Right atrium auricular region (tissue), 2 donors: ENCODE measurements at regions not wholly inside any gene's neighbourhood (a gene's known extent, or its start where the extent isn't known, plus 50 kb on each side); places are given as distances from the start of the nearest gene placed in this dataset.

Experiments used
- DNase-seq: peaks from one replicate; pipeline ENCODE4 v3.0.0-alpha.2; 2019; ENCODE audit warnings: low spot score
- H3K27ac ChIP-seq, 2 donors: fragments of 200-600 bp; sonication (generic); 1 replicate in 1 of 2; 2 replicates in 1 of 2; pipeline ENCODE4 v1.5.1; 2016 to 2019
- H3K27me3 ChIP-seq, 2 donors: fragments of 200-600 bp; sonication (generic); one replicate each; pipeline versions ENCODE4 v1.5.1 to v1.6.0; 2017 to 2019
- H3K36me3 ChIP-seq: fragments of 200-600 bp; sonication (generic); one replicate; pipeline ENCODE4 v1.5.1; 2016
- H3K4me1 ChIP-seq, 2 donors: fragments of 200-600 bp; sonication (generic); one replicate each; pipeline versions ENCODE4 v1.5.1 to v1.6.0; 2017 to 2019
- H3K4me3 ChIP-seq, 2 donors: fragments of 200-600 bp; sonication (generic); 1 replicate in 1 of 2; 2 replicates in 1 of 2; pipeline ENCODE4 v1.5.1; 2017 to 2019; ENCODE audit warnings: mild to moderate bottlenecking in 1 of 2, moderate library complexity in 1 of 2
- H3K9me3 ChIP-seq, 2 donors: fragments of 200-600 bp; sonication (generic); one replicate each; pipeline ENCODE4 v1.5.1; 2019
- CTCF ChIP-seq, 2 donors: fragments of 200-600 bp; sonication (generic); IDR thresholded peaks; one replicate each; pipeline ENCODE4 v1.5.1; 2019; ENCODE audit warnings: antibody characterized with exemption in 2 of 2

DNA sequence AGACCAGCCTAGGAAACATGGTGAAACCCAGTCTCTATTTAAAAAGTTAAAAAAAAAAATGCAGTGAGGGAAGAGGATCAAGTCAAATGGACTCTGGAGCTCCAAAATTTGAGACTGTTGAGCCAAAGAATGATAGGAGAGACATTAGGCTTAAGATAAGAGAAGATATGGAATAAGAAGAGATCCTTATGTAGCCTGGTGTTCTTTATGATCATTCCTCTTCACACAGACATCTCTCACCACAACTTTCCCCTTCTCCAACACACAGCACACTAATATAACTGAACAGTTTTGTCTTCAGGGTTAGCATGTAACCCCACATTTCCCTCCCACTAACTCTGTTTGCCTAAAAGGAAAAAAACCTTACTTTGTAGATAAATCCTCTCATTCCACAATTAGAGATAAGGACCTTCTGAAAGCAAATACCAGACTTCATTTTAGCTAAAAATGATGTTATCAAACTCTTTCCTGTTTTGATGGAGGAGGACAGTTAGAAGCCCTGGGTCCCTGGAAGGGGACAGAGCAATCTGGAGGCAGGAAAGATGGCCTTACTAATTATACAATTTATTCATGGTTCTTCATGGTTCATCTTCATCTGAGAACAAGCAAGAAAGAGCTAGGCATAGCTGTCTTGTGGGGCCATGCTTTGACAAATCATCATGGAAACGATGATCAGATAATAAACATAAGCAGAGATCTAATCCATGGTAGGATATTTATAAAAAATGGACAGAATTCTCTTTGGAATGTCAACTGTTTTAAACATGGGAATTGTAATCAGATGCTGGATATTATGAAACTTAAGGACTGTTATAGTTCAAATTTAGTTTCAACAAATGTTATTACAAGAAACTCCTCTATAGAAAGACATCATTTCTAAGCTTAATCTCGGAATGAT is 96.7 kb upstream of the S1PR1 start:
- no peak for DNase-seq
- Histone ChIP-seq H3K4me3 (no peak overlapping the region), H3K27me3 (no peaks in the 10 kb centered on the region), H3K36me3 (no peaks in the 10 kb centered on the region), H3K27ac (no peak overlapping the region), H3K9me3 (no peaks in the 10 kb centered on the region), H3K4me1 (peaks cover 0 to 36% of the 10 kb centered on the region in 2 donors)
- no peak for TF ChIP-seq CTCF (IDR thresholded peaks at IDR 0.05)

- DNase-seq: no peak
- H3K36me3 ChIP-seq: no peaks in the 10 kb centered on the region
- H3K4me3 ChIP-seq: no peak overlapping the region
- no peaks in the 10 kb centered on the region for H3K9me3 ChIP-seq
- H3K4me1 ChIP-seq: peaks cover 0 to 36% of the 10 kb centered on the region in 2 donors
- TF ChIP-seq CTCF (IDR thresholded peaks at IDR 0.05): no peak
- H3K27ac ChIP-seq: no peak overlapping the region
- H3K27me3 ChIP-seq: no peaks in the 10 kb centered on the region
Measured at GRCh38 chr1:101139130-101139529, 97.7 kb upstream of the S1PR1 start.

- no peaks in the 10 kb centered on the region for H3K9me3 ChIP-seq
- H3K4me3 ChIP-seq: no peak overlapping the region
- no peak overlapping the region for H3K27ac ChIP-seq
- TF ChIP-seq CTCF (IDR thresholded peaks at IDR 0.05): no peak
- peaks cover 0 to 36% of the 10 kb centered on the region in 2 donors for H3K4me1 ChIP-seq
- no peaks in the 10 kb centered on the region for H3K36me3 ChIP-seq
- H3K27me3 ChIP-seq: no peaks in the 10 kb centered on the region
- DNase-seq: no peak
Measured at GRCh38 chr1:101137144-101138126, 99.4 kb upstream of the S1PR1 start.

DNA sequence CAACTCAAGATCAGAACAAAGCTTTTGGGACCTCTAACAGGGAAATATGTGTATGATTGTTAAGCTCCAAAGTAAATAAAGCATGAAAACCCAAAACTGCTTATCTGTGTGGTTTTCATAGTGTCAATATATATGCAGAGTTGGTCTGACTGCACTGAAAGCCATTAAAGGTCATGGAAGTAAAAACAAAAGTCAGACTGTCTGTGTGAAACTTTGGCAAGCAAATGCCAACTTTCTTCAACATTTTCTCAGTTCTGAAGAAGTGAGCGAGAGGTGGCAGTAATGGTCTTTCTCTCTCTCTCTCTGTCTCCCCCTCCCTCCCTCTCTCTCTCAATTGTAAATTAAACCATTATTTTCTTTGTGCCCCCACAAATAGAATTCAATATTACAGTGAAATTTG is 100.1 kb upstream of the S1PR1 start:
- no peak overlapping the region for H3K27ac ChIP-seq
- peak in 1 of 2 donors; percentile 60 for TF ChIP-seq CTCF (IDR thresholded peaks at IDR 0.05)
- DNase-seq: no peak
- no peaks in the 10 kb centered on the region for H3K27me3 ChIP-seq
- H3K4me3 ChIP-seq: no peak overlapping the region
- peaks cover 0 to 36% of the 10 kb centered on the region in 2 donors for H3K4me1 ChIP-seq
- H3K36me3 ChIP-seq: no peaks in the 10 kb centered on the region
- H3K9me3 ChIP-seq: no peaks in the 10 kb centered on the region

DNA sequence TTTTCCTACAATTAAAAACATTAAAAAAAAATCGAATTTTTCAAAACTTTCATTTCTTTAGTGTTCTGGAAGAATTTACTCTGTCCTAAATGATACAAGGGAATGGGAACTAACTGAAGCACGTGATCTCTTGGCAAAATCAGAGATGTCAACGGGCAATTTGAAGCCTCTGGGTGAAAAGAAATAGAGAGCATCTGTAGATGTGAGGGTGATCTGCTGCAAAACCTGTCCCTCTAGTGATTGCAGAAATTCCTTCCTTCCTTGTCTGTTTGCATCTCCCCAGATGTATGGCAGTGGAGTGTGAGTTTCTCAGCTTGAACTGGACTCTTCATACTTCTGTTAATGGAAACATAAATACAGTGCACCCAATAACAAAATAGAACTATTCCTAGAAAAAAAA is 100.5 kb upstream of the S1PR1 start:
- Histone ChIP-seq H3K4me1 (peaks cover 0 to 36% of the 10 kb centered on the region in 2 donors), H3K27ac (no peak overlapping the region), H3K27me3 (no peaks in the 10 kb centered on the region), H3K36me3 (no peaks in the 10 kb centered on the region), H3K4me3 (no peak overlapping the region), H3K9me3 (no peaks in the 10 kb centered on the region)
- no peak for TF ChIP-seq CTCF (IDR thresholded peaks at IDR 0.05)
- DNase-seq: no peak
